HG02642 (cell line): ENCODE measurements at regions not wholly inside any gene's neighbourhood (a gene's known extent, or its start where the extent isn't known, plus 50 kb on each side); places are given as distances from the start of the nearest gene placed in this dataset.

ENCODE experiments used
- ATAC-seq: cut with Tn5 transposase; IDR thresholded peaks from one replicate; pipeline ENCODE4 v1.9.1; 2021; ENCODE audit warnings: mild to moderate bottlenecking; ENCODE audit not compliant: unreplicated experiment, poor library complexity

DNA sequence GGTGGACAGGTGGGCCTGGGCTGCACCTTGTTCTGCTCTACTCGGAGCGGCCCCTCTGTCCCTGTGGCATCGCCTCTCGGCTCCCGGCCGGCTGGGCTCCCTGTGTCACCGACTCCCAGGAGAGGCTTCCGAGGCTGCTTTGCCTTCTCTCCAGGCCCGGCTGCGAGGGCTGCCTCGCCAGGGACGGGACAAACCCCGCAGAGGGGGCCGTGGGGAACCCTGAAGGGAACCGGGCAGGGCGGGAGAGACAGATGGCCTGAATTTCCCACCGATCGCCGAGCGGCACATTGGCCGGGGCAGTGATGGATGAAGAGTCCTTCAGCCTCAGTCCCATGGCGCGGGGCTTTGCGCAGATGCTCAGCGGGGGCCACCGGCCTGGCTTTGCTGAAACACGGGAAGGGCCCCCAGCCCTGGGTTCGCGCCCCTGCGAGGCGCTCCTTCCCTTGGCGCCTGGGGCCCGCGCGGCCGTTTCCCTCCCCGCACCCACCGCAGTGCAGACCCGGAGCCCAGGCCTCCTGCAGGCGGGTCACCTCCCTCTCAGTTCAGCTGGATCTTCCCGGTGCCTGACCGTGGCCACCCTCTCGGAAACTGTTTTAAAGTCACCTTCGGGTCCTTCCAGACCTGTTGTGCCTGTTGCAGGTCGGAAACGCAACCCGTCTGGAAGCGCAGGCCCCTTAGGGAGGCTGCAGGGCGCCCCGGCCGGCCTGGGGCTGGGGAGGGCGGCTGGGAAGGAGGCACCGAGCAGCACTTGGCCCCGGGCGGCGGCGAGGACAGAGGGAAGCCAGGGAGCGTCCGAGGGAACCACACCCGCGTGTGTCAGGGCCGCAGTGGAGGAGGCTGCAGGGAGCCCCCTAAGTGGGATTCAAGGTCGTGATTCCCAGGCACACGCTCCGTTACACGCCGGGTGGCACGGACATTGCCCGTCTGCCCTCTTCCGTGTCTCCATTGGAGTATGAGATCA lies 341.9 kb upstream of the SALL3 start:
- no peak for ATAC-seq

DNA sequence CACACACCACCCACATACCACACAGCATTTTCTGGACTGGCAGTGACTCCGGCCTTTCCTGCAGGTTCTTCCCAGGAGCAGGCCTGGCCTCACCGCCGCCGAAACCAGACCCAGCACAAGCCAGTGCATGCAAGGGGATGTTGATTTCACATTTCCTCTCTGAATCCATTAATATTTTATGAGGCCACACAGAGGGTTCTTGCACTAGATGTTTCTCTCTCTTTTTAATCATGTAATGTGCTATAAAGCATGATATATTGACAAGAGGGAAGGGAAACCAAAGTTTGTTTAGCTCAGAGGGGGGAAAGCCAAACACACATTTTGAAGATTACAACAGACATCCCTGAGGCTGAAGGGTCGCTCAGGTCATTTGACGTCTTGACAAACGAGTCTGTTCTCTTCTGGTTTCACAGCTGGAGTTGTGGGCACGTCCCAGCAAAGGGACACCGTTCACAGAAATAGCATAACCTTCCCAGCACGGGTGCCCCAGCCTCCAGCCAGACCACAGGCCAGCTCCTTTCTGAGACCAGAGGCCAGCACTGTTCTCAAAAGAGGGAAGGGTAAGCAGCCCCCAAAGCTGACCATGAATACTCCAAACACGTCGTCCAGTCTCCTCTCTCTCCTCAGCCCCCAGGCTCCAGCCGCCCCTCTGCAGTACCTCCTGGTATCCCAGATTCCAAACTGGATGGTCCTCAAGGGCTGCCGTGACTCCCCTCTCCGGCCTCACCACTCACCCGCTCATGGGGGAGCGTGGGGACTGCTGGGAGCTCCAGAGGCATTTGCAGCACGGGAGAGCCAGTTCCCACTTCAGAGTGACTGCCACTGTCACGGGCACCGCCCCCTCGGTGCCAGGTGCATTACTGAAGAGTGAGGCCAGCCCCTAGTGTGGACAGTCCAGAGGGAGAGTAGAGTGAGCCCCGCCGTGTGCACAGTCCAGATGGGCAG lies 340.3 kb upstream of the SALL3 start:
- no peak for ATAC-seq

DNA sequence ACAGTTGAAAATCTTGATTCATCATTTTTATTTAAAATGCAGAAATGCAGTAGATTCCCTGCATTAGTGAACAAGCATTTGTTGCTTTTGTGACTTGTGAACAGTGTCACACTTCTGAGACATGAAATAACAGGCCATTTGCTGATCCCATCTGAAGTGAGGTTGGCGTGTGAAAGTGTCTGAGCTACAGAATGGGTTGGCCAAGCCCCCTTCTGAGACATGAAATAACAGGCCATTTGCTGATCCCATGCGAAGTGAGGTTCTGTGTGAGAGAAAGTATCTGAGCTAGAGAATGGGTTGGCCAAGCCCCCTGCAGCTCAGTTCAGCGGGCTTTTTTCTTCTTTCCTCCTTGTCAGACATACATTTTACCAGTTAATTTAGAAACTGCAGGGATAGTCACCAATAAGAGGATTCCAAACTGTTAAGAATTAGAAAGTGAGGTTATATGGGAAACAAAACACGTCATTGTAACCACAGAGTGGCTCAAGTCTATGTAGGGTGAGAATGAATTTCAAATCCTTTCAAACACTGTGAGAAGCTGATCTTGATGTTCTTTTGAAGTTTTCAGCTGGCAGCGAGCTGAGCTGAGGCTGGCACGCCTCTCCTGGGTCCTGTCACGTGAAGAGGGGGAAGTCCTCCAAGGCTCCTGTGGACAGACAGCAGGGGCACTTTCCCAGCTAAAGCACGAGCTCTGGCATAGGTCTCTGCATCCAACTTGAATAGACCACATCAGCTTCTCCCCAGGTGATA lies 339.2 kb upstream of the SALL3 start:
- no peak for ATAC-seq

DNA sequence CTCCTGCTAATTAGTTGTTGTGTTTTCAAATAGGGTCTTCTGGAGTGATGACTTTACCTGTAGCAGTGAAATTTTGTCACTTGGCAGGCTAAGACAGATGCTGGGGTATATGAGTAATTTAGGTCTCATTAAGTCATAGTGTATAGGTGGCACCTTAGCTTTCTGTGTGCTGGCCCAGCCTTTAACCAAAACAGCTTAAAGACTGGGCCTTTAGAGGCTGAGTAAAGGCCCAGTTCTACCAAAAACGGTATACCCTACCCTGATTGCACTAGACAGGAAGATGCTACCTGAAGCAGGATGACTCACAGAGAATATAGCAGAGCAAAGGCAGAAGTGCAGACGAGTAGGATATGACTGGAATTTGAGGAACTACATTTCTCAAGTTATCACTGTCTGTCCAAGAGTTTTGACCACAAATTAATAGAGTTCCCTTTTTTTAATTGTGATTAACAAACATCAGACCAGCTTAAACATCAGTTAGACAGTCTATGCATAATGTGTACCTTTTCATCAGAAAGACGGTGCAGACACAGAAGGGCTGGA lies 337.9 kb upstream of the SALL3 start:
- no peak for ATAC-seq

DNA sequence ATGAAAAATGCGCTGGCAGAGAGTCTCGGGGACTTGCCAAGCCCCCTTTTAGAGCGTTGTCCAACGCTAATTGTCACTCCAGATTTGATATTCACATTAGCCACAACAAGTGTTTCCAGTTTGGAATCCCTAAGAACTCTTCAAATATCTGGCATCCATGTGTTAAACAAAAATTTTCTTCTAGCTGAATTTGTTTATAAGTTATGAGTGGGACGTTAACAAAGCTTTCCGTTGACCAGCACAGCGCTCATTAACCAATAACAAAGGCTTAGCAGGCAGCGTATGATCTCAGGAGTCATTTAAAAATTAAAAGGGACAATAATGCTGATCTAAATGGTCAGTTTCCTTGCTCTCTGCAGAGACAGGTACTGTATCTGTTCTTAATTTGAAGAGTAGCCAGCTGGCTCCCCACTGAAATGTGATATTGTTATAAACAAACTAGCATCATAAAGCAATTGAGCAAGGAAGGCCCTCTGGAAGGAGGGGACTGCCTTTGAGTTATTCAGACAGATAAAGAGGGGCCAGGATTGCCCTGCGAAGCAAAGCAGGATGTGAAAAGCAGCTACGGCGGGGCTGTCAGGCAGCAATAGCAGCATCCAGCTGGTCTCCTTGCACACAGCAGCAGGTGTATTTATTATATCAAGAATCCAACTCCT lies 337.2 kb upstream of the SALL3 start:
- no peak for ATAC-seq

DNA sequence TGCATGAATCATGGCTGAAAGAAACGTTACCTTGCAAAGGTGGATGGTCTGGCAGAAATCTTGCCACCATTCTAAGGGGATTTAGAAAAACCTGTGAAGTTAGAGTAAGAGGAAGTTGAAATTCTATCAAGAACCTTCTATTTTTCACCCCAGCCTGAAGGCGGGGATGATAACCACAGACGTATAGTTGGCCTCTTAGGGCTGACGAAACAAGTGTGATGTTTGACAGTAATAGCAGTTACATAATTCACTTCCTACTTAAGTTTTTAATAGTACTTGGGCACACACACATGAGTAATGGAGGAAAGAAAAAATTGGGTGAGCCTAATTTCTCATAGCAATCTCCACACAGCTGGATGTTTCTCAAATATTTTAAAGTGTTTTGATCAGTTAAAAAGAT lies 336.6 kb upstream of the SALL3 start:
- ATAC-seq: no peak

DNA sequence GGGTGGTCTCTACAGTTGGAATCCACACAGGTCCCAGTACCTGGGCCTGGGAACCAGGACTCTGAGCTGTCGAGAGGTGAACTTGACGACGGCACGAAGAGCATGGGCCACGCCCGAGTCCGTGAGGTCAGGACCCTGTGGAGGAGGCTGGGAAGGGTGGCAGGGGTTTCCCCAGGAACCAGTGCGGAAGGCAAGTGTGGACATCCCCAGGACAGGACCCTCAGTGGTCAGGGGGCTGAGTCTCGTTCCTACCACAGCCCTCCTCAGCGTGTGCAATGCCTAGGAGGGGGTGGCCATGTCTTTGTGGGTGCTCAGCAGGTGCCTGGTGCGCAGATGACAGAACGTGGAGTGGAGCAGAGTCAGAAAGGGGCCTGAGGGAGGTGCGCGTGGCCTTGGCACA lies 335.6 kb upstream of the SALL3 start:
- ATAC-seq: no peak

DNA sequence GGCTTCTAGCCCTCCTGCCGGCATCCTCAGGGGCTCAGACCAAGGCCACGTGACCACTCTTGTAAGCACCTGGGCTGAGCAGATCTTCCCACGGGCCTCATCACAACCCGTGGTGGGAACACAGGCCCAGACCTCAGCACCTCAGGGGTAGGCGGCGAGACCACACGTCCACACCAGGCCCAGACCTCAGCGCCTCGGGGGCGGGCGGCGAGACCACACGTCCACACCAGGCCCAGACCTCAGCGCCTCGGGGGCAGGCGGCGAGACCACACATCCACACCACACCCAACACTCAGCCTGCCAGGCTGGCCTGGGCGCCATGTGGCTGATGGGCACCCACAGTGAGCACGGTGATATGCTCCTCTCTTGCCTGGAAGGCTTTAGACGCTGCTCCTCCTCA lies 334.4 kb upstream of the SALL3 start:
- ATAC-seq: no peak

DNA sequence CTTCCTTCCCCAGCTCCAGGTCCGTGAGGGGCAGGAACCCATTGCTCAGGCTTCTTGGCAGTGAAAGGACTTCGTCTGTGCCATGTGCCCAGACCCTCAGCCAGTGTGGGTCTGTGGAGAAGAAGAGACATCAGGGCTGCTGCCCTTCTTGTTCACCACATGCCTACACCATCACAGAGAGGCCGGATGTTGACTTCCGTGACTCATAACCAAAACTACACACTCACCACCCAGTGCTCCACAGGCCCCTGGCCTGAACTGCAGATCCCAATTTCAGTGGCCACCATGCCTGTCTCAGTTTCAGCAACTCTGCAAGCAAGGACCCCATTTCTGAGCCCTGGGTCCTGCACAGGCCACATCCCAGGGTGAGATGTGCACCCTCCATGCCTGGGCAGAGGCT lies 332.6 kb upstream of the SALL3 start:
- ATAC-seq: no peak

DNA sequence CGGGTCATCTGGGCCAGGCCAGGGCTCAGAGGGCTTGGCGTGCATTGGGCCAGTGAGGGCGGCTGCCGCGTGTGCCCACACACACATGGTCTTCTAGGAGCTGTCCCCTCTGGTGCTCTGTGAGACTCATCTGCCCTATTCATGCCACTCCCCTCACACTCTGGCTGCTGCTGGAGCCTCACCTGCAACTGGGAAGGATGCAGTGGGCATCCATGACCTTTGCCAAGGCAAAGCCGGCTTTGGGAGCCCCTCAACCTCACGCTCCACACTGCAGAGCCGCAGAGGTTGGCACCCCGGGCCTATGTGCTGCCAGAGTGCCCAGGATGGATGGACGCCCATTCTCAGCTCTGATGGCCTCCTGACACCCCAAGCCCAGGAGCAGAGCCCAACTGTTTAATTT lies 330.2 kb upstream of the SALL3 start:
- no peak for ATAC-seq

DNA sequence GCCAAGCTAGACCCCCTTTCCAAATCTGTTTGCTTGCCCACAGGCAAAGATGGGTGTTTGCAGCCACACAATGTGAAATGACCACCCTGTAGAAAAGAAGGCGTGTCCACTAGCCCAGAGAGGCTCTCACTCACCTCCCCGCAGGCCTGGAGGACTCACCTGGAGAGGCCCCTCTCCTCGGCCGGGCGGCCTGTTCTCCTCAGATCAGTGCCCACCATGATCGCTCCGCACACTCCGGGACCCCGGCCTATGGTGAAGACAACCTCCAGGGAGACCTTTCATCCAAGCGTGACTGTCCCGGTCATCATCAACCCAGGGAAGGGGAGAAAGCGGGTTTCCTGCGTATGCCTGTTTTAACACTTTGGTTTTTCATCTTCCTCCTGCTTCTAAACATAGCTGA lies 328.7 kb upstream of the SALL3 start:
- ATAC-seq: no peak

DNA sequence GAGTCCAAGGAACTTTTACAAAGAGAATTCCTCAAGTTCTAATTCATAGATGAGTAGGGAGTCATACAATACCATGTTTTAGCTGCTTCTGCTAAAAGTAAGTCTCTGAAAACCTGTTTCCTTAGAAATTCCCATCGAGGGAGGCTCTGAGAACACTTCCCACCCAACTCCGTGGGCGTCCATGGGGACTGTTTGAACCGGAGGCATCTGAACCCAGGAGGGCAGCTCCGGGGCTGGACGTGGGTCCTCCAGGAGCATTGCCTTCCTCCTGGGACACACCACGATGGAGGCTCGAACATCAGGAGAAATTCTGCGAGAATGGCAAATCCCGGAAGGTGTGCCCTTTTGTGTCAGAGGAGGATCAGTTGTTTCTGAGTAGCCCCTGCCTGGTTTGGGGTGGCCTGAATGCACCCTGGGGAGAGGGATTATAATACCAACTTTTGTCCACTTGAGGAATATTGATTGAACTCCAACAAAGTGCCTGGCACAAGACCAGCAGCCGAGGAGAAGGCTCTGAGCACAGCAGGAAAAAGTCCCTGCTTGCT lies 327.5 kb upstream of the SALL3 start:
- ATAC-seq: no peak

DNA sequence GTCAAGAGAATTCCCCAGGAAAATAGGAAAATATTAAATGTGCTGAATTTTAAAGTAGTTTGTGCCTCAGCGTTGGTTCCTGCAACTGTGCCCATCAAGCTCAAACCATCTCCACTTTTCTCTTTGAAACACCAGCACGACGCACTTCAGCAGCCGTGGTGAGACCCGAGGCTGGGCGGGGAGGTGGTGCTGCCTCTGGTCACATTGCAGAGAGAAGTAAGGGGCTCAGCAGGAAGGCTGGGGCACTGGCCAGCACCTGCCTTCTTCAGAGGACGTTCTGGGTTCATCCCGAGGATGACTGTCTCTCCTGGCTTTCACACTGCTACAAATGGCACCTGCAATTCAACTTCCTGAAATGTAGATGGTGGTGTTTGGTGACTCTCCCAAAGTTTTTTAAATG lies 323.7 kb upstream of the SALL3 start:
- ATAC-seq: no peak

DNA sequence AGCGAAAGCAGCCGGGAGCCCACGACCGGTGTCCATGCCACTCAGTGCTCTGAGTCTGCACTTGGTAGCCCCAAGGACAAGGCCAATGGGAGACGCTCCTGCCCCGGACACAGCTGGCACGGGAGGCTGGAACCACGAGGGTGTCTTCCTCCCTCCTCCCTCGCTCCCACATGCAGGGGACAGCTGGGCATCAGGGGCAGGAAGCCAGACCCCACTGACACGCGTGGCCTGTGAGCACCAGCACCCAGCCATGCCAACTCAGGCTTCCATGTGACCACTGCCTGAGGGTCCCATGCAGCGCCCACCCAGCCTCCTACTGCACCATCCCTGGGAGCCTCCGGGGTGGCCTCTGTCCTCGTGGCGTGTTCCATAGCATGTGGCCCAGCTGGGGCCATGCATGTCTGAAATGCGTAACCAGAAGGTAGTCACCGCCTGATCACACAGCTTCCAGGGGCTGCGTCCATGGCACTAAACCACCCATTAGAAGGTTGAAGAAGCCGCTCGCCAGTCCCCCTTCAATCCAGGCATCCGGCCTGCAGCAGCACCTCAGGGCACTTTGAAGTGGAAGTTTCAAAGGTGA lies 323.2 kb upstream of the SALL3 start:
- no peak for ATAC-seq

DNA sequence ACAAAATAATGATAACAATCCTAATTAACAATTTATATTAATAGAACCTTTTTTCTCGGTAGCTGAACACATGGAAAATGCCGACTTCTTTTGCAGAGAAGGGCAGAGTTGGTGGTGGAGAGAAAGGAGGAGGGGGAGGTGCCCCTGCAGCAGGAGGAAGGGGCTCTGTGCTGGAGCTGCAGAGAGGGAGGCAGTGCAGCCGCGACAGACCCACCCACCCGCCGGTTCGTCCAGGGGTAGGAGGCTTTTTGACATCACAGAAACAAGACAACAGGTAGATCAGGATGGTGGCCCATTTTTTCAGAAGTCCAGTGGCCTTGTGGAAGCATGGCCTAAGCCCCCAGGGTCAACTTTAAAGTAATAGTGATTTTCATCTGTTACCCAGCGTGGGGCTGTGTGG lies 321.1 kb upstream of the SALL3 start:
- no peak for ATAC-seq

DNA sequence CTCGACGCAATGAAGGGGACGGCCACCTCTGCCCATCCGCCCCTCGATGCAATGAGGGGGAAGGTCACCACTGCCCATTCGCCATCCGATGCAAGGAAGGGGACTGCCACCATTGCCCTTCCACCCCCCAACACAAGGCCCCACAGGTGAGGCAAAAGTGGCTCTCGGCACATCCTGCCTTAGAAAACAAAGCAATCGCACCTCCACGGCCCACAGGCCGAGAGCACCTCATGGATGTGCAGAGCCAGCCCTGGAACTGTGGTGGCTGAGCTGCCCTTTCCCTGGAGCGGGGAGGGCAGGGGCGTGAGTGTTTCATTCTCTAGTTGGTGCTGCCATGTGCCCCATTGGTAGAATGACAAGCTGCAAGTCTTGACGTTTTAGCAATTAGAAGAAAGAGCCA lies 320.6 kb upstream of the SALL3 start:
- no peak for ATAC-seq

DNA sequence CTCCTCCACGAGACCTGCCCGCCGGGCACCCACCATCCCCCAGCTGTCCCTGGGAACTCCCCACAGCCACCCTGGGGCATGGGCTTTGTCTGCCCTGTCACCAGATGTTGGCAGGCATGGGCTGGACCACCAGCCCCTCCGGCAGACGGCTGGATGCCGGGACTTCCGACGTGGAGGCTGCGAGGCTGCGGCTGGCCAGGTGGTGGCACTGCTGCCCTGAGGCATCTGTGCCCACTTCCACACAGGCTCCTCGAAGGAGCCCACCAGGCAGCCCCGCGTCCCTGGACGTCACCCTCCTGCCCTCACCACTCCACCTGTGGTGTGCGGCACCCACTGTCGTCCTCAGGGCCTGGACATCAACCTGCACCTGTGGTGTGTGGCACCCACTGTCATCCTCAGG lies 319.9 kb upstream of the SALL3 start:
- ATAC-seq: no peak

DNA sequence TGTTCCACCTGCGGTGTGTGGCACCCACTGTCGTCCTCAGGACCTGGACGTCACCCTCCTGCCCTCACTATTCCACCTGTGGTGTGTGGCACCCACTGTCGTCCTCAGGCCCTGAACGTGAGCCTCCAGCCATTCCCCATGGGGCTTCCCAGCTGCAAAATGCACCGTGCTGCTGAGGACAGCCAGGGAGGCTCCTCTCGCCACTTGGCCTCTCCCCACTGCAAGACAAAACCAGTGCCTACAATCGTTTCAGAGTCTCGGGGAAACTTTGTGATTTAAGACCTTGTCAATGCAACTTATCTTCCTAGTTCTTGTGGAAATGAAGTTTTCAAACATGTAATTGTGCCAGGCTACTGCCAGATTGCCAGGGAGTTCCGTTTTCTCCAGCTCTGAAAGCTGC lies 319.3 kb upstream of the SALL3 start:
- no peak for ATAC-seq

DNA sequence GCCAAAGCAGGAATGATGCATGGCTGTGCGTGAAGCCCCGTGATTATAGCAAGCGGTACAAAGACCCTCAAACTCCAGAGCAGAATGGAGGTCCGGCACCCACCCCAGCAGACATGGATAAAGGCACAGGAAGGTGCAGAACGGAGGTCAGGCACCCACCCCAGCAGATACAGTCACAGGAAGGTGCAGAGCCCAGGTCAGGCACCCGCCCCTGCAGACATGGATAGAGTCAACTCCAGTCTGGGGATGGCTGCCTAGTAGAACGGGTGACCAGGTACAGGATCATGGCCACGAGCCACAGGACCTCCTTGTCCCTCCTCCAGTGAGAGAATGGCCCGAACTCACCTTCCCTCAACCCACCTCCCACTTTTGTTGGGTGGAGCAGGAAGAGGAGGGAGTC lies 318.3 kb upstream of the SALL3 start:
- no peak for ATAC-seq
